A673 (cell line): ENCODE measurements at regions not wholly inside any gene's neighbourhood (a gene's known extent, or its start where the extent isn't known, plus 50 kb on each side); places are given as distances from the start of the nearest gene placed in this dataset.

Source experiments
- EZH2 ChIP-seq: fragments of 200-600 bp; sonication (generic); IDR thresholded peaks from 2 replicates; pipeline ENCODE4 v1.6.1; 2017; ENCODE audit warnings: borderline replicate concordance, low read depth, mild to moderate bottlenecking, mixed read lengths, antibody characterized with exemption, low read length; ENCODE audit not compliant: poor library complexity, severe bottlenecking
- TF ChIP-seq, protein P1 (sequence below): fragments of 300-800, 200-600 bp; sonication (generic); conservative IDR thresholded peaks from 2 replicates; pipeline ENCODE4 v1.5.1; 2017; ENCODE audit warnings: low read depth, mild to moderate bottlenecking, antibody characterized with exemption, low read length, moderate library complexity, mixed read lengths

DNA sequence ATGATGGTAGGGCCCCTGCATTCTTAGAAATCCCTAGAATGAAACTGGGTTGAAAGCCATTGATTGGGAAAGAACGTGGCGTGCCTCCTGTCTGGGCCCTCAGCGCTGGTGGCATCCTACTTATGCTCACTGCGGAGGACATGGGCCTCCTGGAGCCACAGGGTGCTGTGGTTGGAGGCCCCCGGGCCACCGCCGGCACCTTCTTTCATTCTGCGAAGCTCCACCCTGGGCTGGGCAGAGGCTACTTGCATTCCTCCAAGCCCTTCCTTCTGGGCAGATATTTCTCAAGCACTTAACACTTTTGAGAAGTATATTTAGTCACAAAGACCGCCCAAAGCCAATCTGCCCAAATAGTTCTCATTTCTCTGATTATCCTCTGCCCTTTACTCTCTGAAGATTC, 311.9 kb downstream of the MYCN start:
- TF ChIP-seq, protein P1, sequence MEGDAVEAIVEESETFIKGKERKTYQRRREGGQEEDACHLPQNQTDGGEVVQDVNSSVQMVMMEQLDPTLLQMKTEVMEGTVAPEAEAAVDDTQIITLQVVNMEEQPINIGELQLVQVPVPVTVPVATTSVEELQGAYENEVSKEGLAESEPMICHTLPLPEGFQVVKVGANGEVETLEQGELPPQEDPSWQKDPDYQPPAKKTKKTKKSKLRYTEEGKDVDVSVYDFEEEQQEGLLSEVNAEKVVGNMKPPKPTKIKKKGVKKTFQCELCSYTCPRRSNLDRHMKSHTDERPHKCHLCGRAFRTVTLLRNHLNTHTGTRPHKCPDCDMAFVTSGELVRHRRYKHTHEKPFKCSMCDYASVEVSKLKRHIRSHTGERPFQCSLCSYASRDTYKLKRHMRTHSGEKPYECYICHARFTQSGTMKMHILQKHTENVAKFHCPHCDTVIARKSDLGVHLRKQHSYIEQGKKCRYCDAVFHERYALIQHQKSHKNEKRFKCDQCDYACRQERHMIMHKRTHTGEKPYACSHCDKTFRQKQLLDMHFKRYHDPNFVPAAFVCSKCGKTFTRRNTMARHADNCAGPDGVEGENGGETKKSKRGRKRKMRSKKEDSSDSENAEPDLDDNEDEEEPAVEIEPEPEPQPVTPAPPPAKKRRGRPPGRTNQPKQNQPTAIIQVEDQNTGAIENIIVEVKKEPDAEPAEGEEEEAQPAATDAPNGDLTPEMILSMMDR, result no peak
- TF ChIP-seq EZH2, result no peak
